SK-N-SH (cell line): ENCODE measurements at regions not wholly inside any gene's neighbourhood (a gene's known extent, or its start where the extent isn't known, plus 50 kb on each side); places are given as distances from the start of the nearest gene placed in this dataset.

ENCODE experiments used
- CTCF ChIA-PET: fragments of 300-600, 350-600 bp; formaldehyde crosslinking; extraction: SDS; loops from one replicate; lab custom pipeline; 2021; lab: Yijun Ruan, JAX
- POLR2A ChIA-PET: fragments of 350-600 bp; sonication (Branson Sonifier 250); formaldehyde crosslinking; extraction: SDS; loops from one replicate; lab custom pipeline; 2020; ENCODE audit warnings: antibody characterized with exemption, inconsistent platforms; lab: Yijun Ruan, JAX
- DNase-seq: peaks from one replicate; pipeline ENCODE4 v3.0.0; 2012
- H2AFZ ChIP-seq: fragments of 200-600 bp; sonication (generic); 2 replicates; pipeline ENCODE4 v1.8.1; 2016; ENCODE audit warnings: antibody characterized with exemption, mild to moderate bottlenecking, low read depth
- H3F3A ChIP-seq: fragments of 200-600 bp; sonication (generic); replicated peaks from 2 replicates; pipeline ENCODE3; 2016; ENCODE audit warnings: antibody characterized with exemption, mild to moderate bottlenecking; ENCODE audit not compliant: insufficient read depth
- H3K27ac ChIP-seq, 2 experiments: fragments of 200-500 bp in 1 of 2; fragments of 200-600 bp in 1 of 2; sonication (Bioruptor generic) in 1 of 2; sonication (generic), shearing (Covaris generic) in 1 of 2; 2 replicates each; pipeline versions ENCODE4 v1.5.1 to v1.6.1; 2014 to 2016; ENCODE audit warnings: low read depth in 2 of 2, inconsistent platforms in 1 of 2, low read length in 1 of 2, mild to moderate bottlenecking in 1 of 2, mixed read lengths in 1 of 2
- H3K27me3 ChIP-seq: fragments of 200-600 bp; sonication (generic), shearing (Covaris generic); 2 replicates; pipeline ENCODE4 v1.6.1; 2016; ENCODE audit warnings: mixed run types; ENCODE audit not compliant: insufficient read depth
- H3K36me3 ChIP-seq, 2 experiments: fragments of 200-500 bp in 1 of 2; fragments of 200-600 bp in 1 of 2; sonication (Bioruptor generic) in 1 of 2; sonication (generic) in 1 of 2; replicated peaks in 1 of 2; 2 replicates each; pipeline versions ENCODE3 to v1.5.1; 2014 to 2016; ENCODE audit warnings: low read length in 1 of 2, mild to moderate bottlenecking in 1 of 2; ENCODE audit not compliant: insufficient read depth in 2 of 2, control insufficient read depth in 1 of 2
- H3K4me1 ChIP-seq, 2 experiments: fragments of 200-500 bp in 1 of 2; fragments of 200-600 bp in 1 of 2; sonication (Bioruptor generic) in 1 of 2; sonication (generic), shearing (Covaris generic) in 1 of 2; 2 replicates each; pipeline versions ENCODE4 v1.5.1 to v1.6.1; 2014 to 2016; ENCODE audit warnings: low read depth in 1 of 2, low read length in 1 of 2, mixed run types in 1 of 2; ENCODE audit not compliant: insufficient read depth in 2 of 2, control insufficient read depth in 1 of 2
- H3K4me2 ChIP-seq: fragments of 200-600 bp; sonication (generic), shearing (Covaris generic); 2 replicates; pipeline ENCODE4 v1.6.1; 2017; ENCODE audit warnings: mixed run types
- H3K4me3 ChIP-seq, 2 experiments: fragments of 200-500 bp in 1 of 2; fragments of 200-600 bp in 1 of 2; sonication (Bioruptor generic) in 1 of 2; sonication (generic), shearing (Covaris generic) in 1 of 2; 2 replicates each; pipeline versions ENCODE4 v1.5.1 to v1.8.1; 2014 to 2016; ENCODE audit warnings: low read depth in 2 of 2, inconsistent platforms in 1 of 2, low read length in 1 of 2, mild to moderate bottlenecking in 1 of 2, mixed read lengths in 1 of 2, moderate library complexity in 1 of 2
- H3K79me2 ChIP-seq: fragments of 200-600 bp; sonication (generic); 2 replicates; pipeline ENCODE4 v1.8.1; 2017; ENCODE audit warnings: mild to moderate bottlenecking; ENCODE audit not compliant: insufficient read depth
- H3K9ac ChIP-seq: fragments of 200-600 bp; sonication (generic); 2 replicates; pipeline ENCODE4 v1.6.1; 2017; ENCODE audit warnings: mixed run types
- H3K9me2 ChIP-seq: fragments of 200-600 bp; sonication (generic); 2 replicates; pipeline ENCODE4 v1.6.1; 2017; ENCODE audit warnings: mixed run types
- H3K9me3 ChIP-seq: fragments of 200-600 bp; sonication (generic); 2 replicates; pipeline ENCODE4 v1.6.1; 2017; ENCODE audit warnings: mixed run types, mild to moderate bottlenecking, moderate library complexity
- H4K20me1 ChIP-seq: fragments of 200-600 bp; sonication (generic); 2 replicates; pipeline ENCODE4 v1.6.1; 2017; ENCODE audit warnings: mild to moderate bottlenecking, mixed run types; ENCODE audit not compliant: insufficient read depth
- CHD2 ChIP-seq: fragments of 150-350 bp; IDR thresholded peaks from 2 replicates; pipeline ENCODE4 v1.6.1; 2018; ENCODE audit warnings: low read length; ENCODE audit not compliant: partially characterized antibody
- ELF1 ChIP-seq: IDR thresholded peaks from 2 replicates; pipeline ENCODE4 v1.4.0; 2012
- EZH2phosphoT487 ChIP-seq: fragments of 200-600 bp; sonication (generic); IDR thresholded peaks from 2 replicates; pipeline ENCODE4 v1.6.1; 2017; ENCODE audit warnings: low read depth, mixed run types, mild to moderate bottlenecking, antibody characterized with exemption, moderate library complexity, borderline replicate concordance
- FOSL2 ChIP-seq: IDR thresholded peaks from 2 replicates; pipeline ENCODE4 v1.4.0; 2012; ENCODE audit warnings: low read depth, mild to moderate bottlenecking, moderate library complexity, borderline replicate concordance
- FOXJ3 ChIP-seq: sonication (generic); formaldehyde crosslinking; IDR thresholded peaks from 2 replicates; pipeline ENCODE4 v1.5.1; 2020; ENCODE audit warnings: mild to moderate bottlenecking, missing genetic modification reagents
- JUND ChIP-seq: IDR thresholded peaks from 2 replicates; pipeline ENCODE4 v1.4.0; 2012
- NRF1 ChIP-seq: IDR thresholded peaks from 2 replicates; pipeline ENCODE4 v1.6.1; 2012; ENCODE audit warnings: low read depth, mild to moderate bottlenecking, low read length
- RAD21 ChIP-seq: IDR thresholded peaks from 2 replicates; pipeline ENCODE4 v1.6.1; 2012; ENCODE audit warnings: mild to moderate bottlenecking, low read length
- RCOR1 ChIP-seq: fragments of 150-350 bp; IDR thresholded peaks from 2 replicates; pipeline ENCODE4 v1.6.1; 2017; ENCODE audit warnings: antibody characterized with exemption, low read length
- SMC3 ChIP-seq: IDR thresholded peaks from 2 replicates; pipeline ENCODE4 v1.6.1; 2012; ENCODE audit warnings: low read depth, low read length, improper control_type of control experiment
- TEAD4 ChIP-seq: IDR thresholded peaks from 2 replicates; pipeline ENCODE4 v1.4.0; 2012; ENCODE audit warnings: mild to moderate bottlenecking, borderline replicate concordance; ENCODE audit not compliant: insufficient read depth
- ZBTB33 ChIP-seq: IDR thresholded peaks from 2 replicates; pipeline ENCODE4 v1.4.0; 2012; ENCODE audit warnings: low read depth, borderline replicate concordance
- whole genome bisulfite sequencing: methylation state at CpG from one replicate; pipeline ENCODE4 v1.1.6; 2017; ENCODE audit warnings: low lambda C conversion rate; 5-methylcytosine and 5-hydroxymethylcytosine counted together
- TF ChIP-seq, protein P1 (sequence below): IDR thresholded peaks from 2 replicates; pipeline ENCODE4 v1.4.0; 2012; ENCODE audit warnings: low read depth, borderline replicate concordance
- TF ChIP-seq, protein P2 (sequence below): fragments of 200-600 bp; sonication (generic); IDR thresholded peaks from 2 replicates; pipeline ENCODE4 v1.6.1; 2017; ENCODE audit warnings: antibody characterized with exemption, mild to moderate bottlenecking, moderate library complexity

DNA sequence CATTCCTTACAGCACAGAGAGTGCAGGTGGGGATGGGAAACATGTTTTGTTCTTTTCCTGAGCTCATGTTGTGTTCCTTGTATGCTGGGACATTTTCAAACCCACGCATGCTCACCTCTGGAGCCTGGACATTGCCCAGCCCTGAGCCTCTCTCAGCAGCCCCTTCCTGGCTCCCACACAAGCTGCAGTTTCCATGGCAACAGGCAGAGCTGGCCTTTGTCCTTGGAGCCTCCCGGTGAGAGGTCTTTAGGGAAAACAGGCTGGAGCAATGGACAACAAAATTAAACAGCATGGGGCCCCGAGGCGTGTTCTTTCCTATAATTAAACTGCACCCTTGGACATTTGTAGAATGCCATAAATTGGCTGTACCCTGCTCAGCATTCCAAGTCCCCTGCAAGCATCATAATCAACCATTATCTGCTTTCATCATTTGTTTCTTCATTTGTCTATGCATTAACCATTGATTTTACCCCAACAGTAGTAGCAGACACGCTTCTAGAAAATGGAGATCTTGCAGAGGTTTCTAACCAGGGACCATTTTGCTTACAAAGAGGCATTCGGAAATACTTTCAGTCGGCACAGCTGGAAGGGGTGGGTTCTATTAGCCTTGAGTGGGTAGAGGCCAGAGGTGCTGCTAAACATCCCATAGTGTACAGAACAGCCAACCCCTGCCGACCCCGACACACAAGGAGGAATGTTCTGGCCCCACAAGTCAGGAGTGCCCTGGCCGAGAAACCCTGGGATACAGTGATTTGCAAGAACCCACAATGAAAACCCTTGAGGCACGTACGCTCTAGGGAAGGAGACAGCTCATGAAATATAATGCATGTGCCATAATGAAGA lies 133.4 kb upstream of the PEG3 start:
- Histone ChIP-seq H4K20me1 (no peaks in the 10 kb centered on the region), H3K9me3 (no peaks in the 10 kb centered on the region), H3K79me2 (no peaks in the 10 kb centered on the region), H3K27me3 (no peaks in the 10 kb centered on the region), H3K4me2 (no peak overlapping the region), H3K4me3 (no peak overlapping the region), H3F3A (no peaks in the 10 kb centered on the region), H3K36me3 (no peaks in the 10 kb centered on the region), H3K4me1 (no peaks in the 10 kb centered on the region), H2AFZ (no peak overlapping the region), H3K9ac (no peak overlapping the region), H3K27ac (no peak overlapping the region), H3K9me2 (no peaks in the 10 kb centered on the region)
- TF ChIP-seq JUND = no peak
- no peak for TF ChIP-seq FOSL2
- no peak for TF ChIP-seq EZH2phosphoT487
- TF ChIP-seq, protein P1, sequence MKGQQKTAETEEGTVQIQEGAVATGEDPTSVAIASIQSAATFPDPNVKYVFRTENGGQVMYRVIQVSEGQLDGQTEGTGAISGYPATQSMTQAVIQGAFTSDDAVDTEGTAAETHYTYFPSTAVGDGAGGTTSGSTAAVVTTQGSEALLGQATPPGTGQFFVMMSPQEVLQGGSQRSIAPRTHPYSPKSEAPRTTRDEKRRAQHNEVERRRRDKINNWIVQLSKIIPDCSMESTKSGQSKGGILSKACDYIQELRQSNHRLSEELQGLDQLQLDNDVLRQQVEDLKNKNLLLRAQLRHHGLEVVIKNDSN = no peak
- no peak for TF ChIP-seq ELF1
- TF ChIP-seq CHD2 = no peak
- no peak for TF ChIP-seq TEAD4
- TF ChIP-seq ZBTB33 = no peak
- no peak for TF ChIP-seq RCOR1
- POLR2A ChIA-PET = no interaction called here
- CTCF ChIA-PET = no interaction called here
- DNase-seq = peak; percentile 66
- 15% methylated on average over 12 of the region's 12 CpGs for WGBS

GRCh38 chr19:56974556-56975207 lies 134.2 kb upstream of the PEG3 start:
- no peak overlapping the region for H3K27ac ChIP-seq
- H3K9me2 ChIP-seq = no peaks in the 10 kb centered on the region
- no peaks in the 10 kb centered on the region for H3F3A ChIP-seq
- H3K4me2 ChIP-seq = no peak overlapping the region
- H3K9ac ChIP-seq = no peak overlapping the region
- no peaks in the 10 kb centered on the region for H3K9me3 ChIP-seq
- H3K36me3 ChIP-seq = no peaks in the 10 kb centered on the region
- no peaks in the 10 kb centered on the region for H3K27me3 ChIP-seq
- CTCF ChIA-PET = no interaction called here
- POLR2A ChIA-PET = no interaction called here
- TF ChIP-seq NRF1 = no peak
- TF ChIP-seq, protein P2, sequence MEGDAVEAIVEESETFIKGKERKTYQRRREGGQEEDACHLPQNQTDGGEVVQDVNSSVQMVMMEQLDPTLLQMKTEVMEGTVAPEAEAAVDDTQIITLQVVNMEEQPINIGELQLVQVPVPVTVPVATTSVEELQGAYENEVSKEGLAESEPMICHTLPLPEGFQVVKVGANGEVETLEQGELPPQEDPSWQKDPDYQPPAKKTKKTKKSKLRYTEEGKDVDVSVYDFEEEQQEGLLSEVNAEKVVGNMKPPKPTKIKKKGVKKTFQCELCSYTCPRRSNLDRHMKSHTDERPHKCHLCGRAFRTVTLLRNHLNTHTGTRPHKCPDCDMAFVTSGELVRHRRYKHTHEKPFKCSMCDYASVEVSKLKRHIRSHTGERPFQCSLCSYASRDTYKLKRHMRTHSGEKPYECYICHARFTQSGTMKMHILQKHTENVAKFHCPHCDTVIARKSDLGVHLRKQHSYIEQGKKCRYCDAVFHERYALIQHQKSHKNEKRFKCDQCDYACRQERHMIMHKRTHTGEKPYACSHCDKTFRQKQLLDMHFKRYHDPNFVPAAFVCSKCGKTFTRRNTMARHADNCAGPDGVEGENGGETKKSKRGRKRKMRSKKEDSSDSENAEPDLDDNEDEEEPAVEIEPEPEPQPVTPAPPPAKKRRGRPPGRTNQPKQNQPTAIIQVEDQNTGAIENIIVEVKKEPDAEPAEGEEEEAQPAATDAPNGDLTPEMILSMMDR = no peak
- no peak for TF ChIP-seq RAD21
- TF ChIP-seq FOXJ3 (CRISPR knock-in tag) = no peak
- TF ChIP-seq EZH2phosphoT487 = no peak
- no peak for TF ChIP-seq SMC3
- no peak for DNase-seq
- WGBS = 27% methylated on average over 8 of the region's 8 CpGs
- no peaks in the 10 kb centered on the region for H4K20me1 ChIP-seq
- H3K4me1 ChIP-seq = no peaks in the 10 kb centered on the region
- H3K4me3 ChIP-seq = no peak overlapping the region
- no peaks in the 10 kb centered on the region for H3K79me2 ChIP-seq
- H2AFZ ChIP-seq = no peak overlapping the region
